Peyer's patch (tissue), 4 donors: ENCODE measurements at regions not wholly inside any gene's neighbourhood (a gene's known extent, or its start where the extent isn't known, plus 50 kb on each side); places are given as distances from the start of the nearest gene placed in this dataset.

ENCODE experiments used
- DNase-seq, 3 donors: peaks; one replicate each; pipeline ENCODE4 v3.0.0-alpha.2; 2017 to 2019
- H3K27ac ChIP-seq, 4 donors: fragments of 200-600 bp; sonication (generic); one replicate each; pipeline ENCODE4 v1.5.1; 2016 to 2019
- H3K27me3 ChIP-seq, 2 donors: fragments of 200-600 bp; sonication (generic); one replicate each; pipeline ENCODE4 v1.5.1; 2019
- H3K36me3 ChIP-seq, 3 donors: fragments of 200-600 bp; sonication (generic); one replicate each; pipeline ENCODE4 v1.5.1; 2016 to 2019
- H3K4me1 ChIP-seq, 4 donors: fragments of 200-600 bp; sonication (generic); one replicate each; pipeline ENCODE4 v1.5.1; 2016 to 2019
- H3K4me3 ChIP-seq, 4 donors: fragments of 200-600 bp; sonication (generic); 1 replicate in 3 of 4; 2 replicates in 1 of 4; pipeline ENCODE4 v1.5.1; 2016 to 2019; ENCODE audit warnings: mild to moderate bottlenecking in 1 of 4
- H3K9me3 ChIP-seq, 4 donors: fragments of 200-600 bp; sonication (generic); one replicate each; pipeline ENCODE4 v1.5.1; 2016 to 2019; ENCODE audit warnings: mild to moderate bottlenecking in 1 of 4
- POLR2A ChIP-seq, 2 donors: fragments of 450-650 bp; IDR thresholded peaks; one replicate each; pipeline ENCODE4 v1.5.1; 2017; ENCODE audit warnings: antibody characterized with exemption in 2 of 2, mild to moderate bottlenecking in 2 of 2, moderate library complexity in 2 of 2
- TF ChIP-seq, protein P1 (sequence below), 6 experiments: fragments of 450-650 bp in 4 of 6; fragments of 200-600 bp in 2 of 6; sonication (generic) in 1 of 6; IDR thresholded peaks; one replicate each; pipeline ENCODE4 v1.5.1; 2017 to 2019; ENCODE audit warnings: antibody characterized with exemption in 6 of 6, mild to moderate bottlenecking in 3 of 6, moderate library complexity in 1 of 6

DNA sequence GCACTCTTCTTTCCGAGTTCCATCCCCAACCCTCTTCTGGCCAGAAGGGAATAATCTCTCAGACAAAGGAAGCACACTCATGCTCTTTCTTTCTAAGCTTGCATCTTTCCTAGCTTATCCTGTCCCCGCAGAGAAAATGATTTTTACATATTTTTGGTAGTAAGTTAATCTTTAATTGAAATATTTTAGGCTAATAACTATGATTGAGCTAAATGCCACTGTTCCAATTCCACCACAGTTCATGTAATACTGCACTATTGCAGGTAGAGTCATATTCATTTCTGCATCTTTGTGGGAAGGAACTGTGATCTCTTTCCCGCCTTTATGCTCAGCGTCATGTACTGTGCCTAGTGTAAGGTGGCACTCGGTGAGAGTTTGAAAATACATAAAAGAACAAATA, 158.9 kb upstream of the FOXG1 start:
- no peaks in the 10 kb centered on the region for H3K36me3 ChIP-seq
- H3K27me3 ChIP-seq: no peaks in the 10 kb centered on the region
- H3K4me1 ChIP-seq: no peaks in the 10 kb centered on the region
- H3K4me3 ChIP-seq: no peak overlapping the region
- H3K9me3 ChIP-seq: no peaks in the 10 kb centered on the region
- H3K27ac ChIP-seq: no peak overlapping the region
- DNase-seq: no peak
- no peak for TF ChIP-seq POLR2A (IDR thresholded peaks at IDR 0.05)
- TF ChIP-seq, protein P1, sequence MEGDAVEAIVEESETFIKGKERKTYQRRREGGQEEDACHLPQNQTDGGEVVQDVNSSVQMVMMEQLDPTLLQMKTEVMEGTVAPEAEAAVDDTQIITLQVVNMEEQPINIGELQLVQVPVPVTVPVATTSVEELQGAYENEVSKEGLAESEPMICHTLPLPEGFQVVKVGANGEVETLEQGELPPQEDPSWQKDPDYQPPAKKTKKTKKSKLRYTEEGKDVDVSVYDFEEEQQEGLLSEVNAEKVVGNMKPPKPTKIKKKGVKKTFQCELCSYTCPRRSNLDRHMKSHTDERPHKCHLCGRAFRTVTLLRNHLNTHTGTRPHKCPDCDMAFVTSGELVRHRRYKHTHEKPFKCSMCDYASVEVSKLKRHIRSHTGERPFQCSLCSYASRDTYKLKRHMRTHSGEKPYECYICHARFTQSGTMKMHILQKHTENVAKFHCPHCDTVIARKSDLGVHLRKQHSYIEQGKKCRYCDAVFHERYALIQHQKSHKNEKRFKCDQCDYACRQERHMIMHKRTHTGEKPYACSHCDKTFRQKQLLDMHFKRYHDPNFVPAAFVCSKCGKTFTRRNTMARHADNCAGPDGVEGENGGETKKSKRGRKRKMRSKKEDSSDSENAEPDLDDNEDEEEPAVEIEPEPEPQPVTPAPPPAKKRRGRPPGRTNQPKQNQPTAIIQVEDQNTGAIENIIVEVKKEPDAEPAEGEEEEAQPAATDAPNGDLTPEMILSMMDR (IDR thresholded peaks at IDR 0.05): no peak

GRCh38 chr14:28608443-28608842, 158.1 kb upstream of the FOXG1 start:
- Histone ChIP-seq H3K27ac (no peak overlapping the region), H3K27me3 (no peaks in the 10 kb centered on the region), H3K4me3 (no peak overlapping the region), H3K9me3 (no peaks in the 10 kb centered on the region), H3K4me1 (no peaks in the 10 kb centered on the region), H3K36me3 (no peaks in the 10 kb centered on the region)
- DNase-seq: no peak
- TF ChIP-seq, protein P1 (IDR thresholded peaks at IDR 0.05): no peak
- TF ChIP-seq POLR2A (IDR thresholded peaks at IDR 0.05): no peak

DNA sequence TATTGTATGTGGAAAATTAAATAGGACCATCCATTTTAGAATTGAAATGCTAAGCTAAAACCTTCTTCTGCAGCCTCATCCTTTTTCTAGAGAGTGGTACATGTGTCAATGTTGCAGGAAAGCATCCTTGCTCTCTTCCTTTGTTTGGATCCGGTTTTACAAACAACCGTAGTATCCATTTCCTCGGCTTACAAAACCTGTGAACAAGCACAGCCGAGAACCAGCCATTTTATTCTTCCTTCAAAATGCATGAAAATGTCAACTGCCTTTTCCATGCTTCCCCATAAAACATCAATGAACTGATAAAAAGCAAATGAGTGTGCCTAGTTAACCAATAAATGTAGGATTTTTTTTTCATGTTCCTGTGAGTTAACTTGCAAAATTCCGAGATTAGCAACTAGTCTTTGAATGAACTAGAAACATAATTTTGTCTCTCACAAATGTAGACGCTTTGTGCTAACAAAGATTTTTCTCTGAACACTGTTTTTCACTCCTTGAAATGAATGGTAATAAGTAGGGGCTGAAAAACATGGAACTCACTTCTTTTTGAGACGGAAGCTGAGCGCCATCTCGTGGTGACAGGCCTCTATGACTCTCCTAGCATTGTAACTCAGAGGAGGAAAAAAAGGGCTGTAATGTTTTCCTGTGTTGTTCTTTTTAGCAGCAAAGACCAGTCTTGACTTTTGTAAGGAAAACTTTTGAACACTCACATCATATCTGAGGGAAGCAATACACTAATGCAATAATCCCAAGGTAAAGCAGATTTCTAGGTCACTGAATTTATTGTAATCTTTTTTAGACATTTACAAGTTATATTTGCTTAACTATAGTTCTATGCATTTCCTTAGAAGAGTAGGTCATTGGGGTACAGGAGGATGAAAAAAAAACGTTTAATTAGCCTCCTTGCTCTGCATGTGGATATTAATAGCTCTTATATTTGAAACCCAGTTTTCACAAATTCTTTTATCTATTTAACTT, 157.4 kb upstream of the FOXG1 start:
- no peak for DNase-seq
- H3K9me3 ChIP-seq: no peaks in the 10 kb centered on the region

GRCh38 chr14:28612414-28612813, 154.2 kb upstream of the FOXG1 start:
- no peak overlapping the region for H3K4me3 ChIP-seq
- no peaks in the 10 kb centered on the region for H3K27me3 ChIP-seq
- H3K9me3 ChIP-seq: no peaks in the 10 kb centered on the region
- TF ChIP-seq, protein P1 (IDR thresholded peaks at IDR 0.05): no peak
- TF ChIP-seq POLR2A (IDR thresholded peaks at IDR 0.05): no peak
- H3K4me1 ChIP-seq: no peaks in the 10 kb centered on the region
- no peak for DNase-seq
- no peak overlapping the region for H3K27ac ChIP-seq
- H3K36me3 ChIP-seq: no peaks in the 10 kb centered on the region

More for the DNA sequence above, 157.4 kb upstream of the FOXG1 start:
- no peak for TF ChIP-seq POLR2A (IDR thresholded peaks at IDR 0.05)
- TF ChIP-seq, protein P1 (IDR thresholded peaks at IDR 0.05): peak in 4 of 6 experiments; percentile 14 to 25 (median 23)
- Histone ChIP-seq H3K4me1 (no peaks in the 10 kb centered on the region), H3K4me3 (no peak overlapping the region), H3K27ac (no peak overlapping the region), H3K27me3 (no peaks in the 10 kb centered on the region), H3K36me3 (no peaks in the 10 kb centered on the region)

GRCh38 chr14:28613532-28613931, 153.1 kb upstream of the FOXG1 start:
- Histone ChIP-seq H3K9me3 (no peaks in the 10 kb centered on the region), H3K4me1 (no peaks in the 10 kb centered on the region), H3K36me3 (no peaks in the 10 kb centered on the region), H3K27me3 (no peaks in the 10 kb centered on the region), H3K27ac (no peak overlapping the region), H3K4me3 (no peak overlapping the region)
- TF ChIP-seq POLR2A (IDR thresholded peaks at IDR 0.05): no peak
- TF ChIP-seq, protein P1 (IDR thresholded peaks at IDR 0.05): no peak
- DNase-seq: no peak
